Stimulated activated CD4-positive, alpha-beta T cell treated with anti-CD3 and anti-CD28 coated beads, Interleukin-4, amount 100 ng/mL, for 48 hours (primary cell): ENCODE measurements at regions not wholly inside any gene's neighbourhood (a gene's known extent, or its start where the extent isn't known, plus 50 kb on each side); places are given as distances from the start of the nearest gene placed in this dataset.

Source experiments
- DNase-seq, 2 donors: peaks; one replicate each; pipeline ENCODE4 v3.0.0-alpha.2; 2020; ENCODE audit warnings: low read depth in 2 of 2

- no peak for DNase-seq
These were observed 60.6 kb upstream of the IL12A start for GRCh38 chr3:159928071-159928491.

- no peak for DNase-seq
These were observed 60.0 kb upstream of the IL12A start for GRCh38 chr3:159928666-159929065.

- no peak for DNase-seq
These were observed 59.2 kb upstream of the IL12A start for GRCh38 chr3:159929171-159930141.

- DNase-seq: no peak
These were observed 54.4 kb upstream of the IL12A start for GRCh38 chr3:159934216-159934615.

- DNase-seq: no peak
These were observed 52.1 kb upstream of the IL12A start for GRCh38 chr3:159936541-159936940.

GRCh38 chr3:159937561-159938166, 51.0 kb upstream of the IL12A start:
- no peak for DNase-seq

GRCh38 chr3:159938714-159939113, 49.9 kb upstream of the IL12A start:
- no peak for DNase-seq
